MCF 10A (cell line): ENCODE measurements at regions not wholly inside any gene's neighbourhood (a gene's known extent, or its start where the extent isn't known, plus 50 kb on each side); places are given as distances from the start of the nearest gene placed in this dataset.

ENCODE experiments used
- BruUV-seq: library from RNA; stranded (reverse); fragments of 400-500 nt; replicated peaks from 2 replicates; lab custom pipeline; 2021; lab: Mats Ljungman, UMichigan
- CTCF ChIA-PET: fragments of 300-600 bp; sonication (Branson Sonifier 250); formaldehyde crosslinking; extraction: SDS; loops from one replicate; lab custom pipeline; 2021; ENCODE audit warnings: antibody characterized with exemption, inconsistent platforms; lab: Yijun Ruan, JAX
- POLR2A ChIA-PET: fragments of 300-600, 350-650 bp; sonication (Branson Sonifier 250); formaldehyde crosslinking; extraction: SDS; loops from one replicate; lab custom pipeline; 2020; ENCODE audit warnings: antibody characterized with exemption, inconsistent platforms; lab: Yijun Ruan, JAX
- DNase-seq: peaks from one replicate; pipeline ENCODE4 v3.0.0-alpha.2; 2018; ENCODE audit not compliant: unreplicated experiment
- H3K27ac Mint-ChIP-seq: one replicate; pipeline ENCODE4 v1.8.0; 2022; ENCODE audit warnings: mild to moderate bottlenecking, low read depth, mixed read lengths; ENCODE audit not compliant: unreplicated experiment
- H3K27me3 Mint-ChIP-seq: one replicate; pipeline ENCODE4 v1.8.0; 2022; ENCODE audit warnings: mixed read lengths; ENCODE audit not compliant: insufficient read depth, unreplicated experiment
- H3K36me3 Mint-ChIP-seq: one replicate; pipeline ENCODE4 v1.8.0; 2022; ENCODE audit warnings: mild to moderate bottlenecking, moderate library complexity, mixed read lengths; ENCODE audit not compliant: insufficient read depth, unreplicated experiment
- H3K4me1 Mint-ChIP-seq: one replicate; pipeline ENCODE4 v1.8.0; 2022; ENCODE audit warnings: mixed read lengths; ENCODE audit not compliant: insufficient read depth, unreplicated experiment
- H3K4me3 Mint-ChIP-seq: one replicate; pipeline ENCODE4 v1.8.0; 2022; ENCODE audit warnings: mild to moderate bottlenecking, moderate library complexity, mixed read lengths; ENCODE audit not compliant: unreplicated experiment
- H3K9me3 Mint-ChIP-seq: one replicate; pipeline ENCODE4 v1.8.0; 2022; ENCODE audit warnings: mixed read lengths; ENCODE audit not compliant: unreplicated experiment
- CTCF ChIP-seq: fragments of 200-600 bp; IDR thresholded peaks from one replicate; pipeline ENCODE4 v1.8.0; 2022; ENCODE audit warnings: antibody characterized with exemption, mild to moderate bottlenecking; ENCODE audit not compliant: unreplicated experiment
- intact Hi-C: fragments of 100-400 bp; cut with micrococcal nuclease; formaldehyde crosslinking; loops from 2 replicates; pipeline ENCODE4 v1.14.1; 2022

GRCh38 chr3:82353306-82354171, 592.1 kb upstream of the GBE1 start:
- Mint-ChIP-seq H3K4me1 (no peaks in the 10 kb centered on the region), H3K9me3 (peaks cover 8% of the 10 kb centered on the region), H3K27ac (no peak overlapping the region), H3K4me3 (no peak overlapping the region), H3K36me3 (no peaks in the 10 kb centered on the region), H3K27me3 (no peaks in the 10 kb centered on the region)
- no TSS peak for BruUV-seq
- intact Hi-C loops = no loop called here
- TF ChIP-seq CTCF = no peak
- DNase-seq = peak; percentile 54
- ChIA-PET CTCF (interaction anchor here (0.7 kb wide), 1 partner anchor 25 kb away, joined by 3 read pairs; no protein-coding TSS in a partner anchor), POLR2A (no interaction called here)

GRCh38 chr3:82347585-82347984, 586.1 kb upstream of the GBE1 start:
- H3K9me3 Mint-ChIP-seq = peaks cover 12% of the 10 kb centered on the region

DNA sequence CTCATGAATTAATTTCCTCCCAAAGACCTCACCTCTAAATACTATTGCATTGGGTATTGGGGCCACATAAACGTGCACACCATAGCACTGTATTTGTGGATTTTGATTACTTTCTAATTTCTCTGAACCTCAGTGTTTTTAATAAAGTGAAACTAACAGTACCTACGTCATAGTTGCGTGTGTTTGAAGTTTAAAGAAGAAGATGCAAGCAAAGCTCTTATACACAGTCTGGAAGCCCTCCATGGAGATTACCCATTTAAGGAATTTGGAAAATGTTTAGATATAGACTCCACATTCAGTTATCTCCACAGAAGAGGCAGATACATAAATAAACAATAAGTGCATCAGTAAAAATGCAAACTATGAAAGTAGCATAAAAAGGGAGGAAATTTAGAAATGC, 581.1 kb upstream of the GBE1 start:
- Mint-ChIP-seq H3K4me3 (no peak overlapping the region), H3K36me3 (no peaks in the 10 kb centered on the region), H3K4me1 (peaks cover 6% of the 10 kb centered on the region), H3K27me3 (no peaks in the 10 kb centered on the region), H3K9me3 (peaks cover 6% of the 10 kb centered on the region), H3K27ac (no peak overlapping the region)
- no TSS peak for BruUV-seq
- TF ChIP-seq CTCF = no peak
- ChIA-PET POLR2A (no interaction called here), CTCF (interaction anchor here (0.6 kb wide), 1 partner anchor 197 kb away, joined by 4 read pairs; no protein-coding TSS in a partner anchor)
- intact Hi-C loops = no loop called here
- no peak for DNase-seq

More at GRCh38 chr3:82347585-82347984, 586.1 kb upstream of the GBE1 start:
- Mint-ChIP-seq H3K36me3 (no peaks in the 10 kb centered on the region), H3K4me1 (peaks cover 4% of the 10 kb centered on the region), H3K4me3 (no peak overlapping the region), H3K27ac (no peak overlapping the region), H3K27me3 (no peaks in the 10 kb centered on the region)
- no TSS peak for BruUV-seq
- TF ChIP-seq CTCF = no peak
- ChIA-PET POLR2A (no interaction called here), CTCF (no interaction called here)
- intact Hi-C loops = no loop called here
- DNase-seq = no peak

DNA sequence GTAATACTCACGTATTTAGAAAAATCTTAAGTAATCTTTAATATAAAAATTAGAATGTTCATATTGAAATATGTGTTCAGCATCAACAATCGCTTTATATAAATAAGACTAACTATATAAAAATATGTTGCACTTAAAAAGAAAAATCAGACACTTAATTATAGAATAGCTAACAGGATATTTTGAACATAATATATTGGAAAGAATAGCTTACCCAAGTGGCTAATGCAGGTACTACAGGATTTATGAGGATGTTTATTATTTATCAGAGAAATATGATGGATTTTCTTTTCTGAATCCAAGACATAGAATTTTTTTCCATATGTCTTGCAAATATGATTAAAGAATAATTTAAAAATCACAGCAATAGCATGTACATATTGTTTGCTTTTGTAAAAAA, 567.9 kb upstream of the GBE1 start:
- BruUV-seq = no TSS peak
- Mint-ChIP-seq H3K27me3 (no peaks in the 10 kb centered on the region), H3K4me3 (no peak overlapping the region), H3K9me3 (no peaks in the 10 kb centered on the region), H3K36me3 (no peaks in the 10 kb centered on the region), H3K27ac (no peak overlapping the region), H3K4me1 (no peaks in the 10 kb centered on the region)
- no peak for TF ChIP-seq CTCF
- peak; percentile 14 for DNase-seq
- ChIA-PET POLR2A (interaction anchor here (0.7 kb wide), 1 partner anchor 38 kb away, joined by 3 read pairs; no protein-coding TSS in a partner anchor), CTCF (interaction anchor here (0.7 to 1.1 kb wide), 4 partner anchors 10 to 748 kb away, joined by 3 to 6 read pairs (median 3); no protein-coding TSS in a partner anchor)
- intact Hi-C loops = no loop called here
